GM12892 (cell line): ENCODE measurements at regions not wholly inside any gene's neighbourhood (a gene's known extent, or its start where the extent isn't known, plus 50 kb on each side); places are given as distances from the start of the nearest gene placed in this dataset.

ENCODE experiments used
- POLR2A ChIP-seq: IDR thresholded peaks from 2 replicates; pipeline ENCODE4 v1.6.1; 2011; ENCODE audit warnings: low read depth, low read length, control low read depth
- POLR2AphosphoS5 ChIP-seq: IDR thresholded peaks from 2 replicates; pipeline ENCODE4 v1.6.1; 2011; ENCODE audit warnings: low read depth, low read length, control low read depth
- TAF1 ChIP-seq: IDR thresholded peaks from 2 replicates; pipeline ENCODE4 v1.6.1; 2011; ENCODE audit warnings: low read depth, mild to moderate bottlenecking, control low read depth, low read length, borderline replicate concordance

GRCh38 chr4:161303551-161303950 is 860.2 kb downstream of the FSTL5 start:
- TF ChIP-seq POLR2AphosphoS5 (no peak), POLR2A (no peak), TAF1 (no peak)
